Panc1 (cell line): ENCODE measurements at regions not wholly inside any gene's neighbourhood (a gene's known extent, or its start where the extent isn't known, plus 50 kb on each side); places are given as distances from the start of the nearest gene placed in this dataset.

Source experiments
- ATAC-seq: fragments of 200-7000 bp; cut with Tn5 transposase; 2 replicates; pipeline ENCODE4 v1.9.1; 2020; ENCODE audit warnings: mild to moderate bottlenecking, moderate library complexity
- BruUV-seq: library from RNA; stranded (reverse); fragments of 400-500 nt; replicated peaks from 2 replicates; lab custom pipeline; 2021; lab: Mats Ljungman, UMichigan
- CTCF ChIA-PET: fragments of 300-600 bp; sonication (Branson Sonifier 250); formaldehyde crosslinking; loops from one replicate; lab custom pipeline; 2022; ENCODE audit warnings: antibody characterized with exemption; lab: Charles Lee
- POLR2A ChIA-PET: fragments of 300-600 bp; sonication (Branson Sonifier 250); formaldehyde crosslinking; loops from one replicate; lab custom pipeline; 2022; ENCODE audit warnings: antibody characterized with exemption; lab: Charles Lee
- DNase-seq: peaks from one replicate; pipeline ENCODE4 v3.0.0-alpha.2; 2010; ENCODE audit warnings: low read depth, low spot score
- H3K27ac ChIP-seq: 2 replicates; pipeline ENCODE4 v1.5.1; 2011; ENCODE audit warnings: mild to moderate bottlenecking, low read length, inconsistent platforms
- H3K27me3 ChIP-seq: fragments of 200-500 bp; sonication (Bioruptor generic); 2 replicates; pipeline ENCODE4 v1.6.0; 2014; ENCODE audit warnings: low read length, inconsistent platforms; ENCODE audit not compliant: control insufficient read depth, insufficient read depth
- H3K36me3 ChIP-seq: fragments of 200-500 bp; sonication (Bioruptor generic); 2 replicates; pipeline ENCODE4 v1.5.1; 2014; ENCODE audit warnings: inconsistent platforms, mild to moderate bottlenecking, low read length, moderate library complexity; ENCODE audit not compliant: control insufficient read depth, insufficient read depth
- H3K4me1 ChIP-seq: 2 replicates; pipeline ENCODE4 v1.5.1; 2011; ENCODE audit warnings: inconsistent platforms, mild to moderate bottlenecking, low read length, moderate library complexity; ENCODE audit not compliant: control insufficient read depth, insufficient read depth
- H3K4me3 ChIP-seq, 2 experiments: 2 replicates each; pipeline ENCODE4 v1.5.1; 2011 to 2012; ENCODE audit warnings: low read depth in 2 of 2, low read length in 2 of 2, mild to moderate bottlenecking in 2 of 2, inconsistent platforms in 1 of 2, moderate library complexity in 1 of 2
- H3K9me3 ChIP-seq: fragments of 200-500 bp; sonication (Bioruptor generic); 2 replicates; pipeline ENCODE4 v1.5.1; 2014; ENCODE audit warnings: low read depth, mild to moderate bottlenecking, inconsistent platforms, low read length, moderate library complexity; ENCODE audit not compliant: control insufficient read depth, insufficient read depth
- POLR2AphosphoS5 ChIP-seq: IDR thresholded peaks from 2 replicates; pipeline ENCODE4 v1.6.1; 2012; ENCODE audit warnings: mild to moderate bottlenecking, low read depth, low read length, moderate library complexity
- SIN3A ChIP-seq: IDR thresholded peaks from 2 replicates; pipeline ENCODE4 v1.6.1; 2012; ENCODE audit warnings: low read depth, mild to moderate bottlenecking, low read length, moderate library complexity, borderline replicate concordance; ENCODE audit not compliant: insufficient read depth
- TCF7L2 ChIP-seq: IDR thresholded peaks from 2 replicates; pipeline ENCODE4 v1.6.1; 2011; ENCODE audit warnings: mild to moderate bottlenecking, low read depth, low read length, inconsistent platforms
- in situ Hi-C: cut with HindIII; loops from 2 replicates; pipeline ENCODE4 v1.10.0; 2016; ENCODE audit warnings: low sequenced_read_pairs, low pct_unique_long_range_greater_than_20kb
- intact Hi-C: fragments of 100-400 bp; cut with micrococcal nuclease; formaldehyde crosslinking; loops from one replicate; pipeline ENCODE4 v1.10.0; 2022; ENCODE audit not compliant: unreplicated experiment
- TF ChIP-seq, protein P1 (sequence below): fragments of 450-650 bp; IDR thresholded peaks from 2 replicates; pipeline ENCODE4 v1.5.1; 2017; ENCODE audit warnings: mild to moderate bottlenecking
- TF ChIP-seq, protein P2 (sequence below), 2 experiments: IDR thresholded peaks; 2 replicates each; pipeline ENCODE4 v1.6.1; 2011 to 2012; ENCODE audit warnings: low read depth in 2 of 2, control low read depth in 1 of 2, low read length in 1 of 2, mild to moderate bottlenecking in 1 of 2, moderate library complexity in 1 of 2; ENCODE audit not compliant: insufficient read depth in 1 of 2

GRCh38 chr11:56808326-56808725, 59.8 kb upstream of the OR9G4 start:
- CTCF ChIA-PET, result no interaction called here
- intact Hi-C loops, result no loop called here
- ATAC-seq, result no peak

DNA sequence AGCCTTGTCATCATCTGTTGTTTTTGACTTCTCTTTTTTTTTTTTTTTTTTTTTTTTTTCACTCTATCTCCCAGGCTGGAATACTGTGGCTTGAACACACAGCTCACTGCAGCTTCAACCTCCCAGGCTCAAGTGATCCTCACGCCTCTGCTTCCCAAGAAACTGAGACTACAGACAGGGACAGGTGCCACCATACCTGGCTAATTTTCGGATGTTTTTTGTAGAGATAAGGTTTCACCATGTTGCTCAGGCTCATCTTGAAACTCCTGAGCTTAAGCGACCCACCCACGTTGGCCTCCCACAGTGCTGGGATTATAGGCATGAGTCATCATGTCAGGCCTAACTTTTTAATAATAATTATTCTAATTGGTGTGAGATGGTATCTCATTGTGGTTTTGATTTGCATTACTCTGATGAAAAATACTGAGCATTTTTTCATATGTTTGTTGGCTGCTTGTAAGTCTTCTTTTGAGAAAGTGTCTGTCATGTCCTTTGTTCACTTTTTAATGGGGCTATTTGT, 51.3 kb upstream of the OR9G4 start:
- Histone ChIP-seq H3K27ac (no peak overlapping the region), H3K4me1 (no peaks in the 10 kb centered on the region), H3K36me3 (no peaks in the 10 kb centered on the region), H3K4me3 (no peak overlapping the region), H3K27me3 (no peaks in the 10 kb centered on the region), H3K9me3 (no peaks in the 10 kb centered on the region)
- intact Hi-C loops, result no loop called here
- ATAC-seq, result no peak
- in situ Hi-C loops, result no loop called here
- POLR2A ChIA-PET, result no interaction called here
- CTCF ChIA-PET, result no interaction called here
- DNase-seq, result no peak
- no TSS peak for BruUV-seq
- no peak for TF ChIP-seq SIN3A
- TF ChIP-seq, protein P1, sequence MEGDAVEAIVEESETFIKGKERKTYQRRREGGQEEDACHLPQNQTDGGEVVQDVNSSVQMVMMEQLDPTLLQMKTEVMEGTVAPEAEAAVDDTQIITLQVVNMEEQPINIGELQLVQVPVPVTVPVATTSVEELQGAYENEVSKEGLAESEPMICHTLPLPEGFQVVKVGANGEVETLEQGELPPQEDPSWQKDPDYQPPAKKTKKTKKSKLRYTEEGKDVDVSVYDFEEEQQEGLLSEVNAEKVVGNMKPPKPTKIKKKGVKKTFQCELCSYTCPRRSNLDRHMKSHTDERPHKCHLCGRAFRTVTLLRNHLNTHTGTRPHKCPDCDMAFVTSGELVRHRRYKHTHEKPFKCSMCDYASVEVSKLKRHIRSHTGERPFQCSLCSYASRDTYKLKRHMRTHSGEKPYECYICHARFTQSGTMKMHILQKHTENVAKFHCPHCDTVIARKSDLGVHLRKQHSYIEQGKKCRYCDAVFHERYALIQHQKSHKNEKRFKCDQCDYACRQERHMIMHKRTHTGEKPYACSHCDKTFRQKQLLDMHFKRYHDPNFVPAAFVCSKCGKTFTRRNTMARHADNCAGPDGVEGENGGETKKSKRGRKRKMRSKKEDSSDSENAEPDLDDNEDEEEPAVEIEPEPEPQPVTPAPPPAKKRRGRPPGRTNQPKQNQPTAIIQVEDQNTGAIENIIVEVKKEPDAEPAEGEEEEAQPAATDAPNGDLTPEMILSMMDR, result no peak
- TF ChIP-seq, protein P2, sequence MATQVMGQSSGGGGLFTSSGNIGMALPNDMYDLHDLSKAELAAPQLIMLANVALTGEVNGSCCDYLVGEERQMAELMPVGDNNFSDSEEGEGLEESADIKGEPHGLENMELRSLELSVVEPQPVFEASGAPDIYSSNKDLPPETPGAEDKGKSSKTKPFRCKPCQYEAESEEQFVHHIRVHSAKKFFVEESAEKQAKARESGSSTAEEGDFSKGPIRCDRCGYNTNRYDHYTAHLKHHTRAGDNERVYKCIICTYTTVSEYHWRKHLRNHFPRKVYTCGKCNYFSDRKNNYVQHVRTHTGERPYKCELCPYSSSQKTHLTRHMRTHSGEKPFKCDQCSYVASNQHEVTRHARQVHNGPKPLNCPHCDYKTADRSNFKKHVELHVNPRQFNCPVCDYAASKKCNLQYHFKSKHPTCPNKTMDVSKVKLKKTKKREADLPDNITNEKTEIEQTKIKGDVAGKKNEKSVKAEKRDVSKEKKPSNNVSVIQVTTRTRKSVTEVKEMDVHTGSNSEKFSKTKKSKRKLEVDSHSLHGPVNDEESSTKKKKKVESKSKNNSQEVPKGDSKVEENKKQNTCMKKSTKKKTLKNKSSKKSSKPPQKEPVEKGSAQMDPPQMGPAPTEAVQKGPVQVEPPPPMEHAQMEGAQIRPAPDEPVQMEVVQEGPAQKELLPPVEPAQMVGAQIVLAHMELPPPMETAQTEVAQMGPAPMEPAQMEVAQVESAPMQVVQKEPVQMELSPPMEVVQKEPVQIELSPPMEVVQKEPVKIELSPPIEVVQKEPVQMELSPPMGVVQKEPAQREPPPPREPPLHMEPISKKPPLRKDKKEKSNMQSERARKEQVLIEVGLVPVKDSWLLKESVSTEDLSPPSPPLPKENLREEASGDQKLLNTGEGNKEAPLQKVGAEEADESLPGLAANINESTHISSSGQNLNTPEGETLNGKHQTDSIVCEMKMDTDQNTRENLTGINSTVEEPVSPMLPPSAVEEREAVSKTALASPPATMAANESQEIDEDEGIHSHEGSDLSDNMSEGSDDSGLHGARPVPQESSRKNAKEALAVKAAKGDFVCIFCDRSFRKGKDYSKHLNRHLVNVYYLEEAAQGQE (IDR thresholded peaks at IDR 0.05; ENCODE audit: insufficient read depth in 1 of 2, low read depth in 2 of 2, low read length in 1 of 2), result no peak

More at GRCh38 chr11:56808326-56808725, 59.8 kb upstream of the OR9G4 start:
- no TSS peak for BruUV-seq
- Histone ChIP-seq H3K27ac (no peak overlapping the region), H3K36me3 (no peaks in the 10 kb centered on the region), H3K4me1 (no peaks in the 10 kb centered on the region), H3K4me3 (no peak overlapping the region), H3K9me3 (no peaks in the 10 kb centered on the region), H3K27me3 (no peaks in the 10 kb centered on the region)
- TF ChIP-seq POLR2AphosphoS5 (no peak), TCF7L2 (no peak), SIN3A (no peak)
- TF ChIP-seq, protein P1, result no peak
- TF ChIP-seq, protein P2 (IDR thresholded peaks at IDR 0.05; ENCODE audit: insufficient read depth in 1 of 2, low read depth in 2 of 2, low read length in 1 of 2), result no peak
- POLR2A ChIA-PET, result interaction anchor here (0.8 kb wide), 1 partner anchor 558 kb away, joined by 3 read pairs; no protein-coding TSS in a partner anchor
- in situ Hi-C loops, result no loop called here
- DNase-seq, result no peak
